Iris pigment epithelial cell (primary cell): ENCODE measurements at regions not wholly inside any gene's neighbourhood (a gene's known extent, or its start where the extent isn't known, plus 50 kb on each side); places are given as distances from the start of the nearest gene placed in this dataset.

Experiments used
- DNase-seq: peaks from one replicate; pipeline ENCODE4 v3.0.0-alpha.2; 2011; ENCODE audit warnings: low read depth

DNA sequence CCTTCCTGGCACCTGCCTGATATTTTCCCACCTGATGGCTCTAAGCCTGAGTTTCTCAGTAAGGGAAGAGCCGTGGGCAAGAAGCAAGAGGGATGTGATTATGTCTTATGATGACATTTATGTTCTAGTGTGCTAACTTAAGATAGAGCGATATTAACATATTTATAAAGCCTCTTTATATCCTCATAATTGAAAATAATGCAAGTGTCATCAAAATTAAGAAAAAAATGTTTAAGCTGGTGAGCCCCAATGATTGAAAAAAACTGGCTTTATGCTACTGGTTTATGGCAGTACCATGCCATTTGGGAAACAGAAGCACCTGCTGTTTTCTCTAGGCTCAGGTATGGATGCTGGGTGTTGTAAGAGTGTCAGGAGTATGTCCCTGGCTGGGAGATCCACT, 431.5 kb upstream of the TPM1 start:
- DNase-seq: no peak

DNA sequence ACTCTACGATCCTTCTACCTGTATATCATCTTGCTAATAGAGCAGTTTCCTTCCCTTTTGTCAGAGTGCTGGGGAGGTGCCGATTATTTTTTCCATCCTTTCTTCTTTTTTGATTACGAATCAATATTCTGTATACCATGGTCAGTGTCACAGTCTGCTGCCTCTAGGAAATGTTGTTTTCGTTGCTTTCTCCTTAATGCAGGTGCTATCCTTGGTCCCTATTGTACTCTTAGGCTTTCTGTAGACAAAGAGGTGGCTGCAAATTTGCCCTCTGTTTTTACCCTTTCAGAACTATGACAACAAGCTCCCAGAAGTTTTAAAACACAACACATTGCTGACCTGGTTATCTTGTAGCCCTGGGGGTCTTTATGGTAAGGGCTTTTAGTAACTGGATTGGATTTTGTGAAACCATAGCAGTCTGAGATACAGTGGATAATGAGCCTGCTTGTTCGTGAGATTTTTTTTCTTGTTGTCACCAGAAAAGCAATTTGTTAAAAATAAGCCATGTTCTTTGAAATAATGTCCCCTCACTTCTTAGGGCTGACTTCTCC, 430.3 kb upstream of the TPM1 start:
- DNase-seq: no peak

GRCh38 chr15:62612771-62613170, 429.8 kb upstream of the TPM1 start:
- peak; percentile 39 for DNase-seq

DNA sequence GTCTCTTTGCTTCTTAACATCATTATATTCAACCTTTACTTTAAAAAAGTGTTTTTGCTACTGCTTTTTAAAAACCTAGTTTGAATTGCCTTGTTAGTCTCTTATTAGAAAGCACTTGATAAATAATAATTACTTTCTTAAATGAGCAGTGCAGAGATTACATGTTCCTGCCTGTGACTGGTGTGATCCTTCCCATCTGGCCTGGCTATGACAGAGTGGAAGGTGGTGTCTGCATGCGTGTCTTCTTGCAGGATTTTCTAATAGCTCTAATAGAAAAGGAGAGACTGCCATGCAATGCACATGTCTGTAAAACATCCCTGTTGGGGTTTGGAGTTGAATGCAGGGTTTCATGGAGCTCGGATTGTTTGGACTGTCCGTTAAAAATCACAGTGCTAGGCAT, 425.8 kb upstream of the TPM1 start:
- DNase-seq: no peak

GRCh38 chr15:62617741-62618140, 424.8 kb upstream of the TPM1 start:
- DNase-seq: no peak

- DNase-seq: peak; percentile 77
These were observed 424.1 kb upstream of the TPM1 start for GRCh38 chr15:62618432-62618831.

DNA sequence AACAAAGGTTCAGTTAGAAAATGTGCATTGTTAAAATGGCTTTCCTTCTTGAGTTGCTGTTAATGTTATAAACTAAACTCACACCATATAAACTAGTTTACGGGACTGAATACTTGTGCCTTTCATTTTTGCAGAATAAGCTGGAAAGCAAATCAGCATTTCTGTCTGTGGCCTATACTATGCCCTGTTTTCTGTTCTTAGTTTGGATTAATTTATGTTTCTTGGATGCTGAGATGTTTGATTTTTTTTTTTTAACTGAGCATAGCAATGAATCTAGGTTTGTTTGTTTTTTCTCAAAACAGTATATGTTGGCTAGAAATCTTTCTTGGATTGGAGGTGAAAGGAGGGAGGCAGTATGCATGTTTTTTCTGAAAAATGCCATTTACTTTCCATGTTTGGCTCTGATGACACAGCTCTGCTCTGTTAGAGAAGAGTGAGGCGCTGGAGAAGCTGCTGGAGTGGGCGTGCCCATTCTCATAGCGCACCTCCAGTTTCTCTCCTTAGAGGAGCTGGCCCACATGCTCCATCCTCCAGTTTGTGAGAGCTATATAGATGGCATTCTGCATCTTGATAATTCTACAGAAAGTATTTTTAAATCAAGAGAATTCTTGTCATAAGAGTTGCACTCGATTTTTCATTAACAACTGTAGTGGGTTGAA, 423.6 kb upstream of the TPM1 start:
- DNase-seq: no peak

DNA sequence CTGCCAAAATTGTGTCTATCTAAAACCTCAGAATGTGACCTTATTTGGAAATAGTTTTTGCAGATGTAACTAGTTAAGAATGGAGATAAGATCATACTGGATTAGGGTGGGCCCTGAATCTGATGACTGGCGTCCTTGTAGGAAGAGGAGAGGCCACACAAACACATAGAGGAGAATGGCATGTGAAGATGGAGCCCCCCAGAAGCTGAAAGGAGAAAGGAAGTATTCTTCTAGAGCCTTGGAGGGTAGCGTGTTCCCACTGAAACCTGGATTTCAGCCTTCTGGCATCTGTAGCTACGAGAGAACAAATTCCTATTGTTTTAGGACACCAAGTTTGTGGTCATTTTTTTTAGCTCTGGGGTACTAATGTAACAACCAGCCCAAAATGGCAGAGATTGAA, 423.0 kb upstream of the TPM1 start:
- DNase-seq: no peak

GRCh38 chr15:62622775-62623174, 419.8 kb upstream of the TPM1 start:
- no peak for DNase-seq

- peak; percentile 83 for DNase-seq
These were observed 417.8 kb upstream of the TPM1 start for GRCh38 chr15:62624547-62625378.

DNA sequence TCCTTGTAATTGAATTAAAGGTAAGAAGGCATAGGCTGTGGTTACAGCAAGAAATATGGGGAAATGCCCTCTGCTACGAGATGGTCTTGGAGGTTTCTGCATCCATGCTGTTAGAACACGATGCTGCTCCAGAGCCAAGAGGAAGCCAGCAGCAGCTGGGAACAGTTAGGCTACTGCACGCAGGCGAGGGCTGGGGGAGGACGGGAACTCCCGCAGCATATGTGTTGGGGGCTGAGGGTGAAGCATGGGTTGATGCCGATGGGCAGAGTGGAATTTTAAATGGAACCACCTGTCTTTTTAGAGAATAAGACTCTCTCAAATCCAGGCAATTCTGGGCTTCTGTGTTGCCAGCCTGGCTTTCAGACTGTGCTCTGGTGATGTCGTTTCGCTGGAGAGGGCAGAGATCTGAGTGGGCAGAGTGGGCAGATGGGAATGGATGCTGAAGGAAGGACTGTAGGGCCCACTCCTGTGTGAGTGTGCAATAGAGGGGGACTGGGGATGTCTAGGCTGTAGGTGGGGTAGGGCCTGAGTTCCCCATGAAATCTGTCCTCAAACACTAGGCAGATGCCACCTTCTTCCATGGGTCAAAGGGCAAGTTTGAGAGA, 417.0 kb upstream of the TPM1 start:
- no peak for DNase-seq

- DNase-seq: no peak
These were observed 415.6 kb upstream of the TPM1 start for GRCh38 chr15:62626903-62627302.

- DNase-seq: no peak
These were observed 411.3 kb upstream of the TPM1 start for GRCh38 chr15:62631076-62631724.

- DNase-seq: no peak
These were observed 405.5 kb upstream of the TPM1 start for GRCh38 chr15:62636823-62637573.

- no peak for DNase-seq
These were observed 405.0 kb upstream of the TPM1 start for GRCh38 chr15:62637574-62637897.

DNA sequence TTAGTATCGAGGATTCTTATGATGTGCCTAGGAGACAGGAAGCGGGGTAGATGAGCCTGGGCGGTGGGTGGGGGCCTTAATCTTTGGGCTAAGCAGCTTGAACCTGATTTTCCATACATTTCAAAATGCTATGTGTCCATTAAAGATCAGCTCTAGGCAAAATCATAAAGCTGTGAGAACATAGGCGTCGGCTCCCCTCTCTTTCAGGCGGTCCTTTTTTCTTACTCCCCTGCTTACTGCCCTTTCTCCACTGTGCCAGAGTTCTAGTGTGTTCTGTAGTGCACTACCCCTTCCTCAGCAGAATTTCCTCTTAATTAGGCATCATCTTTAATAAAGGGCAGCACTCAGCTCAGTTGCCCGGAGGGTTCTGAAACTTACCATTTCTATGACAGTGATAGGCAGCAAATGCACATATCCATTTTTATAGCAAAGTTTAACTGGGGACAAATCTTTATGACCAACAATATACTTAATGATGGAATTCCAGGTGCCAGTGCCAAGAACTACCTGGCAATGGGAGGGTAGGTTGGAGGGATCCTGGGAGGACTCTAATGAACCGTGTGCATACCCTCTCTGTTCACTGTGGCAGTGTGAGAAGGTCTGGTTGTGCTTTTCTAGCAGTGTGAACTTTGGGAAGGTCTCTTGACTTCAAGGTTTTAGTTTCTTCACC, 404.5 kb upstream of the TPM1 start:
- no peak for DNase-seq

GRCh38 chr15:62639432-62639831, 403.1 kb upstream of the TPM1 start:
- DNase-seq: no peak

DNA sequence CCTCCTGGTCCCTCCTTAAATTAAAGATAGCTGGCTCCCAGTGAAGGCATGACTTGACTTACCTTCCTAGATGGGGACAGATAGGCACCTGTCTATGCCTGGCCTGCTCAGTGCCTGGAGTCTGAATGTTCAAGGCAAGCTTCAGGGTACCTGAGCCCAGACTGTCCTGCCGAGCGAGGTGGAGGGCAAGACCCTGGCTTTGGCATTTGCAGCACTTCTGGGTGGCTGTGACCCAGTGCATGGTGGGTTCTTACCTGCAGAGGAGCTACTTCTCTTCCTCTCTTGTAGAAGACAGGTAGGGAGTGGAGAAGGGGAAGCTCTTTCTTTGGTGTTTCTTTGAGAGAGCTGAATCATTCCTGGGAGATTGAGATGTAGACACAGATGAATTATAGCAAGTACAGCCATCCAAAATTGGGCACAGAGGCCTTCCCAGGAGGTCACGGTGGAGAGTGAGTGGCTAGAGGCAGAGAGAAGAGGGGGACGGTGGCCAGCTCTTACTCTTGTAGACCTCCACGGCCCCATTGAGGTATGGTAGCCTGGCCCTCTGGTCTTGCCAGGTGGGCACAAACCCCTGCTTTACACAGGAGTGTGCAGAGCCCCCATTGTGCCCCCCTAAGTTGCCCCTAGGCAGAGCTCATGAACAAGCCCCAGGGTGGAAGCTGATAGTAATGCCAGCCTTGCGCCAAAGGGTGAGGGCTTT, 402.5 kb upstream of the TPM1 start:
- DNase-seq: no peak

DNA sequence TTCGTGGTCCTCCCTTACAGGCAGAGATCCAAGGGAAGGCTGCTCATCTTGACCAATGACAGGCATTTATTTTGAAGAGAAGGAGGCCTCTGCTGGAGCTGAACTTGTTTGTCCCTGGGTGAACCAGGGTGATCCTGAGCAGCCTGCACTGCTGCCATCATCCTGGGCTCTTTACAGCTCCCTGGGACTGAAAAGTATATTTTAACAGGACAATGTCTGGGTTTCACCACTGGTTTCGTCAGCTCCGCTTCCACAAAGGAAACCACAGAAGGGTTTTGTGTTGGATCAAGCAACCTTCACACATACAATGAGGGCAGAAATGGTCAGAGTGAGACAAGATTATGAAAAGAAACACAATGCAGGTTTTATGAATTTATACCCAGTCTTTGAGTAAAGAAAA, 400.7 kb upstream of the TPM1 start:
- DNase-seq: no peak

DNA sequence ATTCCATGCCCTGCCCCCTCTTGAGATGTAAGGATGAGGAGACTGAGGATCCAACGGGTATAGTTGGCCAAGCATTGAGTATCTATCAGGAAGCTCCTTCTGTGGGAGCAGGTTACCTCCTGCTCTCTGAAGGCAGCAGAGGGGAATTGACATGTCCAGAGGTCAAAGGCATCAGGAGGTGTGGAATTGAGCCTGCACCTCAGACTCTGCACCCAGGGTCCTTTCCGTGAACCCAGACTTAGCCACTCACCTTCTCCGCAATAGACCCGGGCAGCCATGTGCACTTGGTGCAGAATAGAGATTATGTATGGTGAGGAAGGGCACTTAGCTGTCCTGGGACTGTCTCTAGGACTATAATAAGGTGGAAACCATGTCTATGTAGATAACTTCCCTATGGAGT, 399.0 kb upstream of the TPM1 start:
- no peak for DNase-seq
